ENCODE measurements at regions not wholly inside any gene's neighbourhood (a gene's known extent, or its start where the extent isn't known, plus 50 kb on each side); places are given as distances from the start of the nearest gene placed in this dataset.

DNA sequence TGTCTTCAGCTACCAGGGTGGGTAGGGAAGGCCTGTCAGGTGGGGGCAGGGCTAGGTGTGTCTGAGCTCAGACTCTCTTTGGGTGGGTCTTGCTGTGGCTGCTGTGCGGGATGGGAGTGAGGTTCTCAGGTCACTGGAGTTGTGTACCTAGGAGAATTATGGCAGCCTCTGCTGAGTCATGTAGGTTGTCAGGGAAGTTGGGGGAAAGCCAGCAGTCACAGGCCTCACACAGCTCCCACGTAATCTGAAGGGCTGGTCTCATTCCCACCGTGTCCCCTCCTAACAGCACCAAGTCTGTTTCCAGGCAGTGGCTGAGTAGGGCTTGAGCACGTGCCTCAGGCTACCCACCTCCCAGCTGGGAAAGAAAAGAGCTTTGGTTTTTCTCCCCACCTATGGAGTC lies 67.0 kb downstream of the CHCHD4 start:
- no peaks in the 10 kb centered on the region for H3K36me3 ChIP-seq (ENCODE audit: control insufficient read depth in 4 of 4, insufficient read depth in 3 of 4, low read depth in 1 of 4, low read length in 3 of 4)
- H3K4me3 ChIP-seq (ENCODE audit: low read depth in 1 of 3, low read length in 3 of 3), result no peak overlapping the region
- no peaks in the 10 kb centered on the region for H3K4me1 ChIP-seq (ENCODE audit: control insufficient read depth in 4 of 4, insufficient read depth in 4 of 4, low read length in 3 of 4)
- no peak overlapping the region for H3K27ac ChIP-seq (ENCODE audit: low read depth in 1 of 2, low read length in 2 of 2)
- H3K9ac ChIP-seq (ENCODE audit: low read depth in 1 of 2, low read length in 2 of 2), result no peak overlapping the region
- TF ChIP-seq RAD21 (IDR thresholded peaks at IDR 0.05) (no peak), CTCF (IDR thresholded peaks at IDR 0.05; ENCODE audit: low read depth, low read length, missing input control) (no peak), TAF1 (conservative IDR thresholded peaks at IDR 0.05) (no peak), RXRA (IDR thresholded peaks at IDR 0.05) (no peak), ATF3 (IDR thresholded peaks at IDR 0.05) (no peak), FOXA2 (IDR thresholded peaks at IDR 0.05) (no peak)
- TF ChIP-seq, protein P1, sequence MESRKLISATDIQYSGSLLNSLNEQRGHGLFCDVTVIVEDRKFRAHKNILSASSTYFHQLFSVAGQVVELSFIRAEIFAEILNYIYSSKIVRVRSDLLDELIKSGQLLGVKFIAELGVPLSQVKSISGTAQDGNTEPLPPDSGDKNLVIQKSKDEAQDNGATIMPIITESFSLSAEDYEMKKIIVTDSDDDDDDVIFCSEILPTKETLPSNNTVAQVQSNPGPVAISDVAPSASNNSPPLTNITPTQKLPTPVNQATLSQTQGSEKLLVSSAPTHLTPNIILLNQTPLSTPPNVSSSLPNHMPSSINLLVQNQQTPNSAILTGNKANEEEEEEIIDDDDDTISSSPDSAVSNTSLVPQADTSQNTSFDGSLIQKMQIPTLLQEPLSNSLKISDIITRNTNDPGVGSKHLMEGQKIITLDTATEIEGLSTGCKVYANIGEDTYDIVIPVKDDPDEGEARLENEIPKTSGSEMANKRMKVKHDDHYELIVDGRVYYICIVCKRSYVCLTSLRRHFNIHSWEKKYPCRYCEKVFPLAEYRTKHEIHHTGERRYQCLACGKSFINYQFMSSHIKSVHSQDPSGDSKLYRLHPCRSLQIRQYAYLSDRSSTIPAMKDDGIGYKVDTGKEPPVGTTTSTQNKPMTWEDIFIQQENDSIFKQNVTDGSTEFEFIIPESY (IDR thresholded peaks at IDR 0.05), result no peak
- no peak for DNase-seq (ENCODE audit: low spot score)
- H3K9me3 ChIP-seq (ENCODE audit: control insufficient read depth in 4 of 4, low read length in 3 of 4), result no peaks in the 10 kb centered on the region
- H3K27me3 ChIP-seq (ENCODE audit: control insufficient read depth in 4 of 4, insufficient read depth in 4 of 4, low read length in 3 of 4), result no peaks in the 10 kb centered on the region
- WGBS, result 77% methylated on average over 4 of the region's 4 CpGs

DNA sequence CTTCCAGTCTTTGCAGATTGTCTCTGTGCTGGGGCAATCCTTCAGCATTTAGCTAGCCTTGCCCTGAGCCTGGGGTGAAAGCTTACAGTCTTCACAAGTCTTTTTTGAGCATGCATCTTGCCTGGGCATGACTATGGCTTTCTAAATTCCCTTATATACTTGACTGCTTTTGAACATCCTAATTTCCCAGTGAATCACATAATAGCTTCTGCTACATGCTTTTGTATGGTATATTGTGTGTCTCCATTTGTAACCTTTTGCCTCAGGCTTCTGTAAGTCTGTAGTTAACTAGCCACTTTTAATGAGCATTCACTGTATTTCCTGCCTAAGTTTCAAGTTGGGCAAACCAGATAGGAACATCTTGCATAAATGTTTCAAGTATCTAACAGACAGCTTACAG lies 76.8 kb downstream of the CHCHD4 start:
- TF ChIP-seq ATF3 (IDR thresholded peaks at IDR 0.05), result no peak
- TF ChIP-seq FOXA2 (IDR thresholded peaks at IDR 0.05), result no peak
- no peak for TF ChIP-seq NR2F2 (IDR thresholded peaks at IDR 0.05)
- TF ChIP-seq, protein P1 (IDR thresholded peaks at IDR 0.05), result no peak
- TF ChIP-seq TAF1 (conservative IDR thresholded peaks at IDR 0.05), result no peak
- TF ChIP-seq RAD21 (IDR thresholded peaks at IDR 0.05), result no peak
- TF ChIP-seq HNF4A (conservative IDR thresholded peaks at IDR 0.05), result no peak
- TF ChIP-seq EGR1 (IDR thresholded peaks at IDR 0.05; ENCODE audit: low read depth in 2 of 2), result no peak
- no peak for TF ChIP-seq JUND (IDR thresholded peaks at IDR 0.05)
- no peak for TF ChIP-seq SP1 (IDR thresholded peaks at IDR 0.05)
- no peak for TF ChIP-seq RXRA (IDR thresholded peaks at IDR 0.05)
- no peak for TF ChIP-seq GABPA (IDR thresholded peaks at IDR 0.05 in 1 of 2, conservative IDR thresholded peaks at IDR 0.05 in 1 of 2)
- TF ChIP-seq HNF4G (IDR thresholded peaks at IDR 0.05), result no peak
- H3K27ac ChIP-seq (ENCODE audit: low read depth in 1 of 2, low read length in 2 of 2), result no peak overlapping the region
- no peaks in the 10 kb centered on the region for H3K36me3 ChIP-seq (ENCODE audit: control insufficient read depth in 4 of 4, insufficient read depth in 3 of 4, low read depth in 1 of 4, low read length in 3 of 4)
- H3K27me3 ChIP-seq (ENCODE audit: control insufficient read depth in 4 of 4, insufficient read depth in 4 of 4, low read length in 3 of 4), result peaks cover 0 to 3% (median 0%) of the 10 kb centered on the region in 4 donors
- DNase-seq (ENCODE audit: low spot score), result no peak
- no peaks in the 10 kb centered on the region for H3K9me3 ChIP-seq (ENCODE audit: control insufficient read depth in 4 of 4, low read length in 3 of 4)
- H3K4me1 ChIP-seq (ENCODE audit: control insufficient read depth in 4 of 4, insufficient read depth in 4 of 4, low read length in 3 of 4), result no peaks in the 10 kb centered on the region
- no peak overlapping the region for H3K4me3 ChIP-seq (ENCODE audit: low read depth in 1 of 3, low read length in 3 of 3)
- no peak overlapping the region for H3K9ac ChIP-seq (ENCODE audit: low read depth in 1 of 2, low read length in 2 of 2)
